CD4-positive, alpha-beta T cell treated with Interleukin-17A for 1 hour (primary cell): ENCODE measurements at regions not wholly inside any gene's neighbourhood (a gene's known extent, or its start where the extent isn't known, plus 50 kb on each side); places are given as distances from the start of the nearest gene placed in this dataset.
"Not testable (repeated sequence)": the region's sequence is repeated elsewhere in the genome, so short reads cannot be mapped to it uniquely, and the experiment has no call there.

Source experiments
- DNase-seq: peaks from one replicate; pipeline ENCODE4 v3.0.0-alpha.2; 2020

DNA sequence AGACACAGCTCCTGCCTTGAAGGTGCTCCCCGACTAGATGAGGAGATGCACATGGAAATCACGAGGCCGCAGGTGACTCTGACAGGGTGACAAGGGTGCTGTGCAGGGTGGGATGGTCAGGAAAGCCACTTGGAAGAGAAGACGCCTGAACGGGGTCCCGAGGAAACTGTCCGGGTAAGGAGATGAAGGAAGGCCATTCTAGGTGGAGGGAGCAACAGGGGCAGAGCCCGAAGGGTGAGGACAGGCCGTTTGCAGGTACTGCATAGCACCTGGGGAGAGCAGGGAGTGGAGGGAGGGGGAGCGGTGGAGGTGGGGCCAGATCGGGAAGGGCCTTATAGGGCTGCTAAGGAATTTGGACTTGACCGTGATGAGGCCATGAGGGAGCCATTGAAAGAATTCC is 105.6 kb upstream of the DLG1 start:
- no peak for DNase-seq

GRCh38 chr3:197402401-197402800 is 104.0 kb upstream of the DLG1 start:
- DNase-seq = not testable (repeated sequence)

- no peak for DNase-seq
Measured at GRCh38 chr3:197399486-197399885, 101.1 kb upstream of the DLG1 start.

DNA sequence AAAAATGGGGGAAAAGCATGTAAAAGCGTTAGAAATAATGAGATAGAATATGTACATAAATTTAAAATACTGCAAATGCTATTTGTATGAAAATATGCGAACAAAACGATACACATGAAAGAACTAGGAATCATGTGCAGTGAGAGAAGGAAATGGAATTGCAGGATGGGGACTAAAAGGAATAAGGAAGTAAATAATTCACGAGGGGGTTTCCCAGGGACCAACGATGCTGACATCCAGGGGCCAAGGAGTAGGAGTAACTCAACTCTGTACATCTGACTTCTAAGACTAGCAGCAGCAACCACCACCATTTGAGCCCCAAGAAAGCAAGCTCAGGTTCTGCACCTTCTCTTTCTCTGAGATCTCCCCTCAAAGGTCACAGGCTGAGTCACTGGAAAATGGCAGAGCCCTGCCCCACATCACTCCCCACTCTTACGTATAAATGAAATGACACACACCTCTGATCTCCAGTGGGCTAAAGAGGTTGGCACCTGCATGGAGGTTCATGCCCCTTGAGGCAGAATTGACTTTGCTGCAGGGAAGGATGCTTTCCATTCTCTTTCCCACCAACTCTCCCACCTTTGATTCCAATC is 100.0 kb upstream of the DLG1 start:
- DNase-seq = no peak

DNA sequence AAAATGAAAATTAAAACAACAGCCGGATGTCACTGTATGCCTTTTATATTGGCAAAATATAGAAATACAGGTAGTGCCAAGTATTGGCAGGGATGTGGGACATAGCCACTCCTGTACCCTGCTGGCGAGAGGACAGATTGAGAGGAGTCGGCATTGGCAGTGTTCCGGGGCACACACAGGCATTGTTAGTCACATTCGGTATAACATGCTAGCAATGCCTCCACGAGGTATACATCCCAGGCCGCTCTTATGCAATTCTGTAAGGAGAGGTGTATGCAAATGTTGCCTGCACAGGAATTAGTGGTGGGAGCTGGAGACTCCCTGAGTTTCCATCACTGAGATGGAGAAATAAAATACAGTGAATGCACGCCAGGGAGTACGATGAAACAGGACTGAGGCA is 99.4 kb upstream of the DLG1 start:
- DNase-seq = no peak

- DNase-seq = peak; percentile 24
Measured at GRCh38 chr3:197394464-197395321, 96.3 kb upstream of the DLG1 start.

GRCh38 chr3:197394126-197394463 is 95.7 kb upstream of the DLG1 start:
- not testable (repeated sequence) for DNase-seq

DNA sequence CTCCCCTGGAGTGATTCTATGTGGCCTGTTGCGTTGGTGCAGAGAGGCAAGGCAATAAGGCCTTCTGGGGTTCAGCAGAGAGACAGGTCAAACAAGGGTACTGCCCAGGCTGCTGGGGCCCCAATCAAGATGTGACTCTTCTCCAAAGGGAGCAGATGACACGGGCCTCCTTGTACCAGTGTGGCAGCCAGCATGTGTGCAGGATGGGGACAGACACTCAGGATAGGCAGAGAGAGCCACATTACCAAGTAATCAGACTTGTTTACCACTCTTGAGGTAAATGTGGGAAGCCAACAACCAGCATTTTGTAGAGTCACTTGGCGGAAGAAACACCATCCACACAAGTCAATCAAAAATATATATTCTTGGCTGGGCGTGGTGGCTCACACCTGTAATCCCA is 95.3 kb upstream of the DLG1 start:
- DNase-seq = no peak

DNA sequence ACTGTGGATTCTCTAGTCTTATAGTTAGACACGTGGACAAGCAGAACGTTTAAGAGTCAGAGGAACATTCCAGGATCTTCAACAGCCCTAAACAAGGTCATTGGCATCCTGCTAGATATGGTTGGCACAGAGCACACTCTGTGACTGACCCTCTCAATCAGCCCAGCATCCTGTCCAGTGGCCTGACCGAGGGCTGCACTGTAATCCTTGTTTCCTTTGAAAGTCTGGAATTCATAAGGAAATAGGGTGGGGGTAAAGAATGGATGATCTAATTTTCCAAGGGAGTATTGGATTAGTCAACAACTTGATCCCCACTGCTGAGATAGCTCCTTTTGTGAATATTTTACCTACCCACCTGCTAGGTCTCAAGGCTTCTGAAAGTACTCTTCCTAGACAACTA is 94.5 kb upstream of the DLG1 start:
- no peak for DNase-seq

DNA sequence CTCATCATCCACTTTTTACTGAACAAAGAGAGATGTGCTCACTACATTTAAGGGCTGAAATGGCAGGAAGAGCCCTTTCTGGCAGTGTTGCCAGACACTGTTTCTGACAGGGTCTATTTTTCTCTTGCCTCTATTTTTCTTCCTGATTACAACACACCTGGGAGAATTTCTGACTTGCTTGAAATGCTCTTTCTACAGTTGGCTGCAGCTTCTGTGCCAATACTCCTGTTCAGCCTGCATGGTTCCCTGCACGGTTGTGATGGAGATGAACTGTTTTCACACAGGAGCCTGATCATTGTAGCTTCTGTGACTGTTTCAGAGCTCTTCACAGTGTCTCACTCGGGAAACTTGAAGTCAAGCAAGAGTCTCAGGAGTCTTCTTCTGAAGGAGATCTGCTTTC is 83.0 kb upstream of the DLG1 start:
- no peak for DNase-seq

- DNase-seq = no peak
Measured at GRCh38 chr3:197380786-197381185, 82.4 kb upstream of the DLG1 start.

GRCh38 chr3:197378985-197379718 is 80.7 kb upstream of the DLG1 start:
- DNase-seq = no peak

DNA sequence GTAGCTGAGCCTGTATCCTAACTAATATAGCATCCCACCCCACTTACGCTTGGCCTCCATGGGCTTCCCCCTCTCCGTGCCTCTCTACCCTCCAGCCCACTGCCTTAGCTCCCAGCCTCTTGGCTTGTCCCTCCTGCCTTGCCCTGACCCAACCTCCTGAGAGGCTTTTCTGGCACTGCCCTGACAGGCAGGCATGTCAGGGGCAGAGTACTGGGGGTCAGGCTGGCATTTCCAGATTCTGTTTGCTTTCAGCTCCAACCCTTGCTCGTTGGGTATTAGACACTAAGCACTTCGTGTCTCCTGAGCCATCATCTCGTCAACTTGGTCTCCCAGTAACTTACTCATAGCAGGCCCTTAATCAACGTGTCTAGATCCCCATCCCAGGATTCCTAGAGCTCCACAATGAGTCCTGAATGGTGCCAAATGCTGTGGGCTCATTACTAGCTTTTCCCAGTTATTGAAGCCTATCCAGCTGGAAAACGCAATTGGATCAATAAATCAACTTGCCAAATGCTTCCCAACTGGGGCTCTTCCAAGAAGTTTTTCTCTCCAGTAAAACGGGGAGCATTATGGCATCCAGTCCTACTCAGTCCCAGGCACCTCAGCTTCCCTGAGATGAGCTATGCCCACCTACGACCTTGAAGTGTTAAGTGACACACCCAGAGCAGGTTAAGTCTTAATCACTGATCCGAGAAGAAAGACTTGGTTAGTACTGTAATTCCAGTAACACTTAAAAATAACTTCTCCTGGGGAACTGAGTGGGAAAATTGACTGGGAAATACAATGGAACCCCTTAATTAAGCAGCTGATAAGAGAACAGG is 78.5 kb upstream of the DLG1 start:
- no peak for DNase-seq

DNA sequence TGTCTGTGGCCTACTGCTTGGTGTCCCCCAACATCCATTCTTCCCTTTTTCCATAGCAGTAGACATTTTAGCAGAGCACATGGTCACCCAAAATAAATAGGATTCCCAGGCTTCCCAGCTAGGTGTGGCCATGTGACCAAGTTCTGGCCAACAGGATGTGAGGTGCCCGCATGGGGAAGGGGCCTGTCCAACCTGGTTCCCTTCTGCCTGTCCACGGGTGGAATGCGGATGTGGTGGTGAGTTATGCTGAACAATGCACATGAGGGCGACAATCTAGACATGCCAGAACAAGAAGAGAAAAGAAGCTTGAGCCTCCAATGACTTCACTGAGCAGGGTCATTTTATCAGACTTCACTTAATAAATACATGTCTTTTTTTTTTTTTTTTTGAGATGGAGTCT is 77.6 kb upstream of the DLG1 start:
- no peak for DNase-seq

DNA sequence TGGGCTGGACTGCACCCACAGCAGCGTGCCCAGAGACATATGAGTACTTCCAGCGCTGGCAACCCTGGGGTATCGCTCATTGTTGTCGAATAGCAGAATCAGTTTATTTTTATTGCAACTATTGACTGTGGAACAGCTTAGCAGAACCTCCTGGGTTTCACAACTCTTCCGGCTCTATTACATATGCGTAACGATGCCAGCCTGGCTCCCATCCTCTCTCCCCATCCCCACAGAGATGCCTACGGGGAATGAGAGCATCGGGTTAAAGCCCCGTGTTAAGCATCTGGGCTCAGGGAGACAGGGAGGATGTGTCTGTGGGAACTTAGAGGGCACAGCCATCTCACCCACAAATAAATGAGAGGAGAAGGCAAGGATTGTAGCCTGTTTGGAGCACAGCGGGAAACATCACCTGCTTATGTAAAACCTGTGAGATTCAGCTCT is 76.6 kb upstream of the DLG1 start:
- no peak for DNase-seq

GRCh38 chr3:197373096-197373495 is 74.7 kb upstream of the DLG1 start:
- DNase-seq = no peak

DNA sequence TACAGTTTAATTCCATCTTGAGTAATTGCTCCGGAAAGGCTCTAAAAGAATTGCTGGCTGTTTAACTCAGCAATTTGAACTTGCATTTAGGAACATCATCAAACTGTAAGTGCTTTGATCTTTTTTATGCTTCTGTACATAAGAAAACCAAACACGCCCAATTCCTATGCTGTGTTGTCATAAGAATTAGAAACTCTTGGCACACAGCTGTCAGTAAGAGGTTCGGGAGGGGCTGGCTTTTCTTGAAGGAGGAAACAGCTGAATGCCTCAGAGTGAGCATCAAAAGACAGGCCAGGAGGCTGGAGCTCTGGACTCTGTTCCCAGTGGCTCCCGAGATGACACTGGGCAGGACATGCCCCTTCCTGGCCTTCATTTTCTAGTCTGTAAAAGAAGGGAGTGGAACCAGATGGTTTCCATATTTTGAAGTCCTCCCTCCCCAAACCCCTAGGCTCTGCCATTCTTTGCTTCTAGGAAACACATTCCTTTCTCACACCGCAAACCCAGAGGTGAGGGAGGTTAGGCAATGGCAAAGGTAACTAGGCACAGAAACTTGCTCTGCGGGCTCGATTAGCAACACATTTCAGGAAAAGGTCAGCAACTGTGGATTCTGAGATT is 73.7 kb upstream of the DLG1 start:
- no peak for DNase-seq

DNA sequence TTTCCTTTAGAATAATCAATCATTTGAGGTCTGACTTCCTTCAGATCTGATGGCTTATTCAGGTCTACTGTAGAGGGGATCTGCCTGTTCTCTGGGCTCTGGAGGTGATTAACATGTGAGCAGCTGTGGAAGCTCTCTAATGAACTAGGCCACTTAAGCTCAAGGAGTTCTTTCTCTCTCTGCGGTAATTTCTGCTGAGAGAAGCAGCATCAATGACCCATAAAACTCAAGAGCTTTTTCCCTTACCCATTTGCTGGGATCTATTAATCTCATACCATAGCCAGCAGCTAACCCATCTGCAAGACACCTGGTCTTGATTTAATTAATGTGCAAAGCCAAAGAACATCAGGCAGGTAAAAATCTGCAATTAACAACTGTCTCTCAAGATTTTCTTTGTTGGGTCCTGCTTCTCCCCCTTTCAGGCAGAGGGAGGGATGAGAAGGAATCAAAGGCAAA is 73.2 kb upstream of the DLG1 start:
- DNase-seq = no peak

DNA sequence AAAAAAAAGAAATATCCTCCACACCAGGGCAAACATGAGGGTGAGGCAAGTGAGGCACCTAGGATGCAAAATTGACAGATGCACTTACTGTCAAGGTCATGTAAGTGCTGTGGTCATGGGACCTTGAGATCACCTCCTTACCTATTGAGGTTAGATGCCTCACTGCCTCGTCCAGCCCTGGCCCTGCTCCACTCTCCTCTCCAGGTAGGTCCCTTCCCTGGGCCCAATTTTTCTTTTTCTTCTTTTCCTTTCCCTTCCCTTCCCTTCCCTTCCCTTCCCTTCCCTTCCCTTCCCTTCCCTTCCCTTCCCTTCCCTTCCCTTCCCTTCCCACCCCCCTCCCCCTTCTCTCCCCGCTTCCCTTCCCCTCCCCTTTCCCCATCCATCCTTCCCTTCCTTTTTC is 71.1 kb upstream of the DLG1 start:
- DNase-seq = no peak

DNA sequence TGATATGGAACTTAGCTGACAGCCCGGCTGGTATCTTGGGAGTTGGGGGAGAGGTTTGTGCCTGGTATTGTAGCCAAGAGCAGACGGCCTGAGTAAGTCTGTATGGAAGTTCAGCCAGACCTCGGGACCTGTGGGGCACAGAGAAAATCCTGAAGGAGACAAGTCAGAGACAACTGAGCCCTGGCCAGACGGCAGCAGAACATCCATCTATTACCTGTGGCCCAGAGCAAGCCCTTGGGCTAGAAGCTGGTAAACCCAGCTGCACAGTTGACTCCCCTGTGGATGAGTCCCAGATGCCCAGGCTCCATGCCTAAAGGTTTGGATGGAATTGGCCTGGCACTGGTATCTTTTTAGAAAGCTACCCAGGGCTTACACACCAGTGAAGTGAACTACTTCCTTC is 70.4 kb upstream of the DLG1 start:
- no peak for DNase-seq

DNA sequence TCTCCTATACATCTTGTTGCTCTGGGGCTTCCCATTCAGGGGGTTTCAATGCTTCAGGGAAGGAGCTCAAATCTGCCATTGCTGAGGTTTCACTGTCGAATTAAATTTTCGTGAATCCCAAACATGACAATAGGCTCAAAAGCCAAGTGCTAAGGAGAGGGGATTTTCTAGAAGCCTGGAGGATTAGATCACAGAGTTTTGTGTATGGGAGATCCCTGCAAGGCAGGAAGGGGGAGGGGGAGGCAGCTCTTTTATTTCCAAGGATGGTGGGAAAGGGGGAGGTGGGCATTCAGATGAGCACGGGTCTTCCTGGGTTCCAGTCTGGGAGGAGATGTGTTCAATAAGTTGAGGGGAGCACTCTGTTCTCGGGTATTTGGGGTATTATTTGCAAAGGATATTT is 69.9 kb upstream of the DLG1 start:
- DNase-seq = no peak

GRCh38 chr3:197367081-197367780 is 68.8 kb upstream of the DLG1 start:
- DNase-seq = no peak
